HUES6 (cell line): ENCODE measurements at regions not wholly inside any gene's neighbourhood (a gene's known extent, or its start where the extent isn't known, plus 50 kb on each side); places are given as distances from the start of the nearest gene placed in this dataset.
A peak's percentile ranks its signal among the peaks of the same experiment; 100 is the strongest.
"Not testable (repeated sequence)": the region's sequence is repeated elsewhere in the genome, so short reads cannot be mapped to it uniquely, and the experiment has no call there.

Source experiments
- H3K27ac ChIP-seq: 2 replicates; pipeline ENCODE4 v1.7.0; 2013; ENCODE audit warnings: low read depth, mild to moderate bottlenecking, low read length, inconsistent platforms
- H3K27me3 ChIP-seq: 2 replicates; pipeline ENCODE4 v1.6.1; 2013; ENCODE audit warnings: low read length; ENCODE audit not compliant: control insufficient read depth, insufficient read depth
- H3K36me3 ChIP-seq: 2 replicates; pipeline ENCODE4 v1.6.1; 2013; ENCODE audit warnings: low read length; ENCODE audit not compliant: control insufficient read depth, insufficient read depth
- H3K4me1 ChIP-seq: 2 replicates; pipeline ENCODE4 v1.6.1; 2013; ENCODE audit warnings: low read length; ENCODE audit not compliant: control insufficient read depth, insufficient read depth
- H3K4me3 ChIP-seq: 2 replicates; pipeline ENCODE4 v1.5.1; 2013; ENCODE audit warnings: low read depth, low read length
- H3K9ac ChIP-seq: one replicate; pipeline ENCODE4 v1.6.1; 2013; ENCODE audit warnings: mild to moderate bottlenecking, low read length
- H3K9me3 ChIP-seq: 2 replicates; pipeline ENCODE4 v1.6.1; 2013; ENCODE audit warnings: low read depth, low read length; ENCODE audit not compliant: control insufficient read depth, insufficient read depth

- H3K9me3 ChIP-seq = not testable (repeated sequence)
These were observed 87.5 kb downstream of the MRPL57 start for GRCh38 chr13:21263909-21264308.

GRCh38 chr13:21268485-21268884 is 92.0 kb downstream of the MRPL57 start:
- H3K9ac ChIP-seq, H3K4me3 ChIP-seq, H3K36me3 ChIP-seq, H3K4me1 ChIP-seq, H3K9me3 ChIP-seq, H3K27me3 ChIP-seq, H3K27ac ChIP-seq: not testable (repeated sequence)

More at GRCh38 chr13:21263909-21264308, 87.5 kb downstream of the MRPL57 start:
- H3K4me1 ChIP-seq, H3K36me3 ChIP-seq, H3K4me3 ChIP-seq, H3K9ac ChIP-seq, H3K27ac ChIP-seq, H3K27me3 ChIP-seq: not testable (repeated sequence)

- not testable (repeated sequence) for H3K9ac ChIP-seq, H3K9me3 ChIP-seq, H3K27me3 ChIP-seq, H3K4me3 ChIP-seq, H3K27ac ChIP-seq, H3K36me3 ChIP-seq, H3K4me1 ChIP-seq
These were observed 96.0 kb downstream of the MRPL57 start for GRCh38 chr13:21272439-21272838.

DNA sequence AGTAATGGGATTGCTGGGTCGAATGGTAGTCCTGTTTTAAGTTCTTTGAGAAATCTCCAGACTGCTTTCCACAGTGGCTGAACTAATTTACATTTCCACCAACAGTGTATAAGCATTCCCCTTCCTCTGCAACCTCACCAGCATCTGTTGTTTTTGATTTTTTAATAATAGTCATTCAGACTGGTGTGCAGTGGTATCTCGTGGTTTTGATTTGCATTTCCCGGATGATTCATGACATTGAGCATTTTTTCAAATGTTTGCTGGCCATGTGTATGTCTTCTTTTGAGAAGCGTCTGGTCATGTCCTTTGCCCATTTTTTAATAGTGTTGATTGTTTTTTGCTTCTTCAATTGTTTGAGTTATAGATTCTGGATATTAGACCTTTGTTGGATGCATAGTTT is 98.0 kb downstream of the MRPL57 start:
- not testable (repeated sequence) for H3K27ac ChIP-seq, H3K36me3 ChIP-seq, H3K4me3 ChIP-seq, H3K9ac ChIP-seq, H3K27me3 ChIP-seq, H3K4me1 ChIP-seq, H3K9me3 ChIP-seq

DNA sequence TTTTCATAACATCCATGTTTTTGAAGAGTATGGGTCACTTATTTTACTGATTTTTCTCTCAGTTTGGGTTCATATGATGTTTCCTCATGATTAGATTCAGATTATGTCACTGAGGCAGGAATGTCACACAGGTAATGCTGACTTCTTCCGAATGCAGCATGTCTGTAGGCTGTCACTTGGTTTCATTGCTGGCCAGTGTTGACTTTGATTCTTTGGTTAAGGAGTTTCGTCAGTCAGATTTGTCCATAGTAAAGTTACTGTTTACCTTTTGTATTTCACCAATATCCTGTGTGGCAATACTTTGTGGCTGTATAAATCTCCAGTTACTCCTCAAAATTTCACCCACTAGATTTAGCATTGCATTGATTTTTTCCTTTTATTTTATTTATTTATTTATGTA is 105.6 kb downstream of the MRPL57 start:
- Histone ChIP-seq H3K4me1 (no peaks in the 10 kb centered on the region; the same call in 1 of the 2 replicates), H3K36me3 (no peaks in the 10 kb centered on the region), H3K9ac (no peak overlapping the region), H3K9me3 (no peaks in the 10 kb centered on the region), H3K27me3 (no peaks in the 10 kb centered on the region), H3K27ac (no peak overlapping the region), H3K4me3 (no peak overlapping the region)

DNA sequence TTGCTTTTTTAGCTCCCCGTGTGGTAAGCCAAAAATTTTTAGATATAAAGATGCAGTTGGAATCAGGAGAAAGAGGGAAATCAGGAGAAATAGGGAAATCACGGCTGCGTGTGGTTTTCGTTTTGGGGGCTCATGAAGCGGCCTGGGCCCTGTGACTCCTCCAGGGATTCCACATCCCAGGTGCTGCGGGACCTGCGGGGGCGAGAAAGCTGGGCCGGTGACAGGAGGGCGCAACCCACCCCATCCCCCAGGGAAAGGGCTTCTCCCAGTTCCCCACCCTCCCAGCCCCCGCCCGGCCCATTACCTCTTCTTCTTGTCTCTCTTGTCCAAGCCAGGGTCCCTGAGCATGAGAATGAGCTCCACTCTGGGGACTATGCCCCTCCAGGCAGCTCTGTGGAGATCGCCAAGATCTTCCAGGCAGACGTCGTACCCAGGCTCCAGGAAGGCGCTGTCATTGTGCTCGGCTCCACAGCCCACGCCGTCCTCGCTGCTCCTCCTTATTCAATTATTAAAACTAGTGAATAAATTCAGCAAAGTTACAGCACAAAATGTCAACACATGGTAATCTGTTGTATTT is 111.0 kb downstream of the MRPL57 start:
- Histone ChIP-seq H3K36me3 (no peaks in the 10 kb centered on the region), H3K4me3 (no peak overlapping the region), H3K9ac (no peak overlapping the region), H3K9me3 (no peaks in the 10 kb centered on the region), H3K27me3 (no peaks in the 10 kb centered on the region), H3K27ac (no peak overlapping the region), H3K4me1 (no peaks in the 10 kb centered on the region)

DNA sequence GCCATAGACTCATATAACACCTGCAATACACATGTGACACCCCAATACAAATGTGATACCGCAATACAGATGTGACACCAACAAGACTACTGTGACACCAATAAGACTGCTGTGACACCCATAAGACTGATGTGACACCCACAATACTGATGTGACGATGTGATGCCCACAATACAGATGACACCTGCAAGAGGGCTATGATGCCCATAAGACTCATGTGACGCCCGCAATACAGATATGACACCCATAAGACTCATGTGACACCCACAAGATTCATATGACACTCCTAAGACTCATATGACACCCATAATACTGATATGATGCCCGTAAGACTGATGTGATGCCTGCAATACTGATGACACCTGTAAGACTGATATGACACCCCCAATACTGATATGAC is 113.0 kb downstream of the MRPL57 start:
- Histone ChIP-seq H3K9me3 (no peaks in the 10 kb centered on the region), H3K4me3 (no peak overlapping the region)

GRCh38 chr13:21290442-21291002 is 114.1 kb downstream of the MRPL57 start:
- not testable (repeated sequence) for H3K4me1 ChIP-seq, H3K4me3 ChIP-seq, H3K9me3 ChIP-seq, H3K36me3 ChIP-seq, H3K27ac ChIP-seq, H3K27me3 ChIP-seq, H3K9ac ChIP-seq

More for the DNA sequence above, 113.0 kb downstream of the MRPL57 start:
- no peaks in the 10 kb centered on the region for H3K4me1 ChIP-seq
- no peaks in the 10 kb centered on the region for H3K36me3 ChIP-seq
- H3K27me3 ChIP-seq = no peaks in the 10 kb centered on the region
- no peak overlapping the region for H3K9ac ChIP-seq
- no peak overlapping the region for H3K27ac ChIP-seq

DNA sequence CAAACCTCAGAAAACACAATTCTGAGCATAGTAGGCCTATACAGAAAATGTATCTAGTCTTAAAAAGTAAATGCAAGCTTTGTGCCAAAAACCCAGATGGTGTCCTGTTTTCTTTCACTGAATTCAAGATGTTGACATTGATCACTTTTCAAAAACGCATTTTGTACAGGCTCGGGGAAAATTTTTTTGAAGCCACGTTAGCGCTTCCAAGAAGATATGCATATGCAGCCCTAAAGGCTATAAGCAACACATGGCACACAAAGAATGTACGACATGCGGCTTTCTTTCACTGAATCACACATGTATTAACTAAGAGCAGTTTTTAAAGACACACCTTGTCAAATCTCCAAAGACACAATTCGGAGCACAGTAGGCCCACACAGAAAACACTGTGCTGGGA is 115.4 kb downstream of the MRPL57 start:
- H3K4me3 ChIP-seq = no peak overlapping the region
- H3K4me1 ChIP-seq = no peaks in the 10 kb centered on the region
- no peaks in the 10 kb centered on the region for H3K27me3 ChIP-seq
- no peaks in the 10 kb centered on the region for H3K9me3 ChIP-seq
- no peak overlapping the region for H3K27ac ChIP-seq
- no peaks in the 10 kb centered on the region for H3K36me3 ChIP-seq
- no peak overlapping the region for H3K9ac ChIP-seq

DNA sequence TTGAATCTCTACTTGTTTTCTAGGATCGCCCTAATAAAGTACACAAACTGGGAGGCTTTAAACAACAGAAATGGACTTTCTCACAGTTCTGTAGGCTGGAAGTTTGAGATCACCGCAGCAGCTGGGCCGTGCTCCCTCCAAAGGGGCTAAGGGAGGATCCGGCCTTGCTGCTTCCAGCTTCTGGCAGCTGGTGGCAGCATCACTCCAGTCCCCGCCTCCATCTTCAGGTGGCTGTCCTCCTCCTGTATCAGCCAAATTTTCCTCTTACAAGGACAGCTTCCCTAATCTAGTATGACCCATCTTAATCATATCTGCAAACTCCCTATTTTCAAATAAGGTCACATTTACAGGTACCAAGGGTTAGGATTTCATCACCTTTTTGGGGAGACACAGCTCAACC is 120.5 kb downstream of the MRPL57 start:
- H3K9me3 ChIP-seq, H3K4me3 ChIP-seq, H3K9ac ChIP-seq, H3K27me3 ChIP-seq, H3K27ac ChIP-seq, H3K36me3 ChIP-seq: not testable (repeated sequence)
- H3K4me1 ChIP-seq = peaks cover 11% of the 10 kb centered on the region

DNA sequence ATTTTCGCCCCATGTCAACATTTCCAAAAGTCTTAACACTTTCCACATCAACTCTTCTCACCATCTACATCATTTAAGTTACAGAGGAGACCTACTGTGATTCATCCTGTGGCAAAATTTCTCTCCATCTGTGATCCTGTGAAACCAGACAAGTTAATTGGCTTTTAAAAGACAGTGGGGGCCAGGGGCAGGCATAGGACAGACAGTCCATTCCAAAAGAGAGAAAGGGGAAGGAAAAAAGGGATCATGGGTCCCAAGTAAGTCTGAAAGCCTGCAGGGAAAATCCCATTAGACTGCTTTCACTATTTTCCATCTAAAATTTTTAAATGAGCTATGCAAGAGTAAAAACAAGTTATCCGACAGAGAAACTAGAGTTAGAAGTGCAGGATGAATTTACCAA is 121.0 kb downstream of the MRPL57 start:
- Histone ChIP-seq H3K27me3 (no peaks in the 10 kb centered on the region), H3K27ac (no peak overlapping the region), H3K9ac (no peak overlapping the region), H3K4me1 (peaks cover 11% of the 10 kb centered on the region), H3K9me3 (no peaks in the 10 kb centered on the region), H3K36me3 (no peaks in the 10 kb centered on the region), H3K4me3 (peak overlapping the region; percentile 90)
